T47D (cell line): ENCODE measurements at regions not wholly inside any gene's neighbourhood (a gene's known extent, or its start where the extent isn't known, plus 50 kb on each side); places are given as distances from the start of the nearest gene placed in this dataset.

ENCODE experiments used
- DNase-seq, 2 experiments: peaks; one replicate each; pipeline versions ENCODE4 v3.0.0 to v3.0.0-alpha.2; 2011 to 2012; ENCODE audit warnings: low read depth in 1 of 2, low spot score in 1 of 2
- JUND ChIP-seq: IDR thresholded peaks from 2 replicates; pipeline ENCODE4 v1.6.1; 2012; ENCODE audit warnings: low read depth
- in situ Hi-C: cut with HindIII; loops from 2 replicates; pipeline ENCODE4 v1.10.0; 2016; ENCODE audit warnings: low sequenced_read_pairs, low pct_unique_long_range_greater_than_20kb

DNA sequence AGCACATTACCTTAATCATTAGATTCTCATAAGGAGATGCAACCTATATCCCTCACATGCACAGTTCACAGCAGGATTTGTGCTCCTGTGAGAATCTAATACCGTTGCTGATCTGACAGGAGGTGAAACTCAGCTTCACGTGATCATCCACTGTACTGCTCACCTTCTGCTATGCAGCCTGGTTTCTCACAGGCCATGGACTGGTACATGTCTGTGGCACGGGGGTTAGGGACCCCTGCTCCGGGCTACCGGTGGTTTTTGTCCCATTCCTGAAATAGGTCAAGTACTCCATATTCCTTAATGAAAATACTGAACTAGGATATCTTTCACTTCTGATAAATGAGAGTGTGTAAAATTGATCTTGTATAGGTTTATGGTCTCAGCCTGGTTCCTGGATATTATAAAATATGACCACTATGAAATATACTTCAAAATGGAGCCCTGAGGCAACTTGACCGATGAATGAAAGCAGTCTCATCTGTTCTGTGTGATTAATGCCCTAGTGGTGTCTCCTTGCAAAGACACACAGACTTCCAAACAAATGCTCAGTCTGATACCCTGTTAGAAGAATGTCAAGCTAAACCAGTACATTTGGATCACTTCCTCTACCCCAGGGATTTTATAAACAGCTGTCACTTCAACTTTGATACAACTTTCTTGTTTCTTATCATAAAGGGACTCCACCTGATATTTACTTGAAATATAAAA is 492.9 kb upstream of the ANO3 start:
- in situ Hi-C loops, result no loop called here
- DNase-seq, result peak in 1 of 2 experiments; percentile 10
- no peak for TF ChIP-seq JUND

GRCh38 chr11:25844811-25845210 is 487.1 kb upstream of the ANO3 start:
- no peak for TF ChIP-seq JUND
- DNase-seq, result no peak
- in situ Hi-C loops, result no loop called here

DNA sequence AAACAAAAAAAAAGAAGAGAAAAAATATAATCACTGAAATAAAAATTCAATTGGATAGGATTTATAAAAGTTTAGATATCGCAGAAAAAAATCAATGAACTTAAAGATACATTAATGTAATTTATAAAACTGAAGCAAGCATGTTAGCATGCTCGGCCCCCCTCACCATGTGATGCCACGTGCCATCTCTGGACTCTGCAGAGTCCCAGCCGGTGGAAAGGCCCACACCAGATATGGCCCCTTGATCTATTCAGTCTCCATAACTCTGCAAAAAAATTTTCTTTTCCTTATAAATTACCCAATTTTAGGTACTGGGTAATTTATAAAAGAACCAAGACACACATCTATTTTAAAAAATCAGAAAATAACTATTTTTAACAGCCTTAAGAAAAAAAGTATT is 476.0 kb upstream of the ANO3 start:
- in situ Hi-C loops, result no loop called here
- no peak for DNase-seq
- TF ChIP-seq JUND, result no peak

DNA sequence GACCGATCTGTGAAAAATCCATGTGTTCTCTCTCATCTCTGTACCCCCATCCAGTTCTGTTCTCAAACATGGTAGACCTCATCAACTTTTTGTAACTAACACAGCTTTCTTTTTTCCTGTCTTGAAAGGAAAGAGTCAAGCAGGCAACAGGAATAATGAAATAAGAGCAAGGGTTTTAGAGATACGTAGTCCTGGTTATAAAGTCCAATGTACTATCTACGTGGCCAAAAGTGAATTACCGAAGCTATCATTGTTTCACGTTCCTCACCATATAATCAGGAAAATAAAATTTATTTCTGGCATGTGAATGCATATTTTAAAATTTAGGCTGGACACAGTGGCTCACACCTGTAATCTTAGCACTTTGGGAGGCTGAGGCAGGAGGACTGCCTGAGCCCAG is 472.2 kb upstream of the ANO3 start:
- no peak for DNase-seq
- no peak for TF ChIP-seq JUND
- in situ Hi-C loops, result no loop called here

- in situ Hi-C loops, result no loop called here
- DNase-seq, result no peak
- no peak for TF ChIP-seq JUND
Measured at GRCh38 chr11:25860677-25861450, 471.1 kb upstream of the ANO3 start.

DNA sequence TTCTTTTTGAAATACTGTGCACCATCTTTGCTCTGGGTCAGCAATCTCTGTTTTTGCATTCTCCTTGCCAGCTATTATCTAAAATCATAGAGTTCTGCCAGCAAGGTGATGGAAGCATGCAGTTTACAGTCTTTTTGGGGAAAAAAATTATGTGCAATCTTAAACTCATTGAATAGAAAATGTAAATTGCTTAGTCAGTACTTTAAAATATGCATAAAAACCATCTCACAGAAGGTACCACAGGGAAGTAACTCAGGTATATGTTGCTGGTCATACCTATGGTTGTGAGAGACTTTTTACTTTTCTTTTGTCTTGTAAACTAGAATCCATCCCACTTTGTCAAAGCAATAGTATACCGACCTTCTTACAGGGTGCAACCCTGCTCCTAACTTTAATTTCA is 469.8 kb upstream of the ANO3 start:
- DNase-seq, result no peak
- TF ChIP-seq JUND, result no peak
- in situ Hi-C loops, result no loop called here

DNA sequence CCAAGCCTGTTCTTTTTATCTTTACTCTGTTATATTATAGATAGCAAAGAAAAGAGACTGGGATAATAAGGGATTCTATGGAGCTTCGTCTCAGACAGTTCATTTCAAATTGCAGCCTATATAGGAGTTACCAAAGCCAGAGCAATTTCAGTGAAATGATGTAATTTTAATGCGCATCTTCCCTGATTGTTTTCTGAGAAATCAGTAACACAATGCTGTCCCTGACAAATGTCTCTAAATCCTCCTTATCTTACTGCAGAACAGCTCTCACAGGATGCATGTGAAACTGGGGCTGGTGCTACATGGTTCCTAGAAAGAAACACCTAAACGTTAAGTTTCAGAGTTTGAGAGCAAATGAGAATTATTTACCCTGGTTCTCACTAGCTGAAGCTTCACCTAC is 467.9 kb upstream of the ANO3 start:
- in situ Hi-C loops, result no loop called here
- no peak for DNase-seq
- no peak for TF ChIP-seq JUND

GRCh38 chr11:25876456-25876965 is 455.4 kb upstream of the ANO3 start:
- TF ChIP-seq JUND, result no peak
- DNase-seq, result no peak
- in situ Hi-C loops, result no loop called here

GRCh38 chr11:25886036-25886435 is 445.9 kb upstream of the ANO3 start:
- no peak for DNase-seq
- TF ChIP-seq JUND, result no peak

GRCh38 chr11:25890626-25891260 is 441.2 kb upstream of the ANO3 start:
- in situ Hi-C loops, result no loop called here
- DNase-seq, result no peak
- TF ChIP-seq JUND, result no peak

More at GRCh38 chr11:25886036-25886435, 445.9 kb upstream of the ANO3 start:
- in situ Hi-C loops, result no loop called here

DNA sequence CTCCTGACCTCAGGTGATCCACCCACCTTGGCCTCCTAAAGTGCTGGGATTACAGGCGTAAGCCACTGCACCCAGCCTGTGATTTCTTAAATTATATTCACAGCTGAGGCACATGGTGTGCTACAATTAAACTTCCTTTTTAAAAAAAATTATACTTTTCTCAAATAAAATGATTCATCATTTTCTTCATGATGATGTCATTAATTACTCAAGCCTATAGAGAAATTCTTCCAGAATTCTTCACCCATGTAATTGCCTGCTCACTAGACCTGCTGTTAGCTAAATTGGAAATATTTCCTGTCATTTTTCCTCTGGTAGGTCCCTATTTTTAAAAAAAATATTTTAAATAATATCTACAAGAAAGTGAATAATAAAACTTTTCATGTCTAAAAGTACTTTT is 440.0 kb upstream of the ANO3 start:
- TF ChIP-seq JUND, result no peak
- no peak for DNase-seq
- in situ Hi-C loops, result no loop called here

DNA sequence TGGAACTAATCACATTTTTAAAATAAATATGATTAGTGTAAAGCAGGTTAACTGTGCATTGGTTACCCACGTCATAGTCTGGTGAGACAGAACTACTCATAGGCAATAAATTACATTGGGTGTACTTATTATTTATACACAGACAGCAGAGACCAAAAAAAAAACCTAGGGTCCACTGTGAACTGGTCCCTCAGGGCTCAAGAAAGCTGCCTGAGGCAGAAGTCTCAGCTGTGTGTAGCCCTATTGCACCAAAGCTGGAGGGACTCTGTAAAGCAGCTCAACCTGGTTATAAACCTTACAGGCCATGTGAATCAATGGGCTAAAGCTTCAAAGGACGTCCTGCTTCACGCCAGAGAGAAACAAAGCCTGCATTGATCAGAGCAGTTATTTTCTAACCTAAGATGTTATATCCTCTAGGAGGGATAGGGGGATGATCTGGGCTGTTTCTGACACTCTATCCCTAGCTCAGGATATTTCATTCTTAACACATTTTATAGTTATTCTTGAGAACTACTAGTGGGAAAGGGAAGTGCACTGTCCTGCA is 432.2 kb upstream of the ANO3 start:
- no peak for TF ChIP-seq JUND
- DNase-seq, result no peak
- in situ Hi-C loops, result no loop called here

GRCh38 chr11:25900814-25901213 is 431.1 kb upstream of the ANO3 start:
- in situ Hi-C loops, result no loop called here
- TF ChIP-seq JUND, result no peak
- DNase-seq, result no peak
